T-helper 2 cell treated with Interferon-gamma antibody and Interleukin-4, amounts not matched to agents 100 ng/mL and 5 ng/mL, for 36 hours (primary cell): ENCODE measurements at regions not wholly inside any gene's neighbourhood (a gene's known extent, or its start where the extent isn't known, plus 50 kb on each side); places are given as distances from the start of the nearest gene placed in this dataset.

Source experiments
- intact Hi-C: fragments of 100-400 bp; cut with micrococcal nuclease; formaldehyde crosslinking; loops from one replicate; pipeline ENCODE4 v1.15.1; 2023

DNA sequence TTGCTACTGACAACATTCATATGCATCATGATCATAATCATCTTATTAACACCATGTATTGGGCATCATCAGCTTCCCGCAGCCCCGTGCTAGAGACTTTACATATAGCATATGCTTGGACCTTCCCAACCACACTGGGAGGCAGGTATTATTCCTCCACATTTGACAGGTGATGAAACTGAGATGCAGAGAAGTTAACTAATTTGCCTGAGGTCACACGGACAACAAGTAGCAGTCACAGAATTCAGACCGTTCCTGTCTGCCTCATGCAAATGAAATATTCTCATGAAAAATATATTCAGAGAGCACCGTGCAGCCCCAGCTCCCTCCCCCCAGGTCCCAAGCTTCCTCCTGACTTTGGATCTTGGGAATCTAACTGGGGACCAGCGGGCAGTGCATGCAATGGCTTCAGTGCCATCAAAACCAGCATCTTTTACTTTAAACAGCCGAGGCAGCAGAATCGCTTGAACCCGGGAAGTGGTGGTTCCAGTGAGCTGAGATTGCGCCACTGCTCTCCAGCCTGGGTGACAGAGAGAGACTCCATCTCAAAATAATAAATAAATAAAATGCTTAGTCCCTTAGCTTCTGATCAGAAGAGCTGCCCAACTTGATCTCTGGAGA is 112.2 kb upstream of the GPR26 start:
- intact Hi-C loops = no loop called here

- intact Hi-C loops = no loop called here
These were observed 111.5 kb upstream of the GPR26 start for GRCh38 chr10:123554656-123555055.

GRCh38 chr10:123555616-123556015 is 110.5 kb upstream of the GPR26 start:
- intact Hi-C loops = no loop called here

DNA sequence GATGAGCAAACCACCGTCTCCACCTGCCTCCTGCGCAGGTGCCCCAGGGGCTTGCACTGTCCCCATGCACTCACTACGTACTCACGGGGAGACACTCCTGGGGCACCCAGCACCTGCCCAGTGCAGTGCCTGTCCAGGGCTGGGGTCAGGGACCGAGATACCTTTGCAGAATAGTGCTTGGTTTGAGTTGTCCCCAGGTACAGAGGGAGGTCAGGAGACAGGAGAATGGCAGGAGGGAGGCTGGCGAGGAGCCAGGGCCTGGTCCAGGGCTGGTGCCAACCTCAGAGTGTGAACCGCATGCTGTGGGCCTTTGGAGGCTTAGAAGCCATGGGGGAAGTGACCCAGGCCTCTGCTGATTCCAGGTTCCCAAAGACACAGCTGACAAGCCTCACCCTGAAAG is 110.1 kb upstream of the GPR26 start:
- intact Hi-C loops = no loop called here

DNA sequence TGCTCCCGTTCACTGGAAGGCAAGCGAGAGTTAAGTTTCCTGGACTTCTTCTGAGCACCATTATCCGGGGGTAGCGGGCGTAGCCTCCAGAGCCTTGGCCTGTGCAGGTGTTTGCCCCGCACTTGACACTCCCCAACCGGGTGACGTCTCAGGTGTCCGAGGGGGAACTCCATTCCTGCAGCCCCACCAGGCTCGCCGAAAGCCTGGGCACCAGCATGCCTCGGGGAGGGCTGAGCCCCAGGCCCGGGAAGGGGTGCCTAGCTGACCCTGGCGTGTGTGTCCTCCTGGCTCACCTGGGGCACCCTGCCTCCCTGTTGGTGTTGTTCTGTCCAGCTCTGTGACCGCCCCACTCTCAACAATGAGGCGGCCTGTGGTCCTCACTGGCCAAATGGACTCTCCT is 109.4 kb upstream of the GPR26 start:
- intact Hi-C loops = no loop called here

- intact Hi-C loops = no loop called here
These were observed 108.6 kb upstream of the GPR26 start for GRCh38 chr10:123557366-123558108.

GRCh38 chr10:123558651-123559050 is 107.5 kb upstream of the GPR26 start:
- intact Hi-C loops = loop anchor here (1.0 kb wide), 2 partner anchors 425 to 515 kb away; no protein-coding TSS in a partner anchor

DNA sequence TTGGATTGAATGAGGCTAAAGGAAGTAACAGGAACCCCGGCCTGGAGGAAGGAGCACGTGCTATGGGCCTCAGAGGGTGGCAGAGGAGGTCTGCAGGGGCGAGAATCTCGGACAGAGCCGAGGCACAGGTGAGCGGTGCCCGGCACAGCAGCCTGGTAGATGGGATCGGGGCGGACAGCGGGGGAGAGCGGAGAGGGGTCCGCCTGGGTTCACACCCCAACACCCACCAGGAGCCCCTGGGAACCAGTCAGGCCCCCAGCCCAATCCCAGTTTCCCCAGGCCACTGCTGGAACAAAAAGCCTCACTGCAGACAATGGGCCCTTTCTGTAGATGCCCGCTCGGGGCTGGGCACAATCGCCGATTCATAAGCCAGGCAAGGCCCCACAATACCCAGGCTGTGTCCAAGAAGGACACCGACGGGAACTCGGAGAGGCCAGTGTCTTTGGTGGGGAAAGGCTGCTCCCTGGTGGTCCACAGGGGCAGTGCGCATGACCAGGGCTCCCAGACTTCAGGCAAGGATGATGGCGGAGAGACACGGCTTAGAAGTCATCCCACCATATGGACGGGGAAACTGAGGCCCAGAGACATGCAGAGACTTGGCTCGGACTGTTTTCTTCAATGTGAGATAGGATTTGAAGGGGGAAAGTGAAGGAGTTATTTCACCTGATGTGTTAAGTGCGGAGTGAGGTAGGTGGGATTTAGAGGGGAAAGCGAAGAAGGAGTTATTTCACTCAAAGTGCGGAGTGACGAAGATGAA is 106.9 kb upstream of the GPR26 start:
- intact Hi-C loops = loop anchor here (1.0 kb wide), 2 partner anchors 426 to 516 kb away; no protein-coding TSS in a partner anchor

GRCh38 chr10:123559823-123560092 is 106.4 kb upstream of the GPR26 start:
- intact Hi-C loops = loop anchor here (1.0 kb wide), 2 partner anchors 426 to 516 kb away; no protein-coding TSS in a partner anchor

DNA sequence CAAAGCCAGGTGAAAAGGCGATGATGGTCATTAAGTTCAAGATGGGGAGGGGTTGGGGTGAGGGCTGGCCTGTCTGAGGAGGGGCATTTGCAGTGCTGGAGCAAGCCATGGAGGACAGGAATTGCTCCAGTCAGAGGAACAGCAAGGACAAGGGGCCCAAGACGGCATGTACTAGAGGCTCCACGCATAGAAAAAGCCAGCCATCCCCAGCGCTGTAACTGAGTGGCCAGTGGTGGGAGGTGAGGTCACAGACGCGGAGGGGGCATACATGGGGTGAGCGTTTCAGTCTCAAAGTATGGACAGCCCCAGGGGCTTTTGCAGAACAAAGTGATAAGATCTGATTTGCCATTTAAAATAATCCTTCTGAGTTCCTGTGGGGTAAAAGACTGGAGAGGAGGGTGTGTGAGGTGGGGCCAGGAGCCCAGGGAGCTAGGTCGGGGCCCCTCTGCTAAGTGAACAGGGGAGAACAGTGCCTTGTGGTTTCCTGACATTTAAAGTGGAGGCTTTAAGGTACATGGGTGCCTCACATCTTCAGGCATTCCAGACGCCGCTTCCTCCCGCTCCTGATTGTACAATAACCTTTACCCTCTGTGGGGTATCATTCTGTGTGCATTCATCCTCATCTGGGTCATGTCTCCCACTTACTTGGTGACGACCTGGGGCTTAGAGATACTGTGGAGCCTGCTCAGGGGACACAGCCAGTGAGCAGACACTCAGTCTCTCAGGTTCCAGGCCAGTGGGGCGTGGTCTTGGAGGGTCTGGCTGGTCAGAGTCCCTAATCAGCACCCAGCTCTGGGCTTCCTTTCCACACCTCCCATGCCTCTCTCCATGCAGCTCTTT is 105.6 kb upstream of the GPR26 start:
- intact Hi-C loops = no loop called here

- intact Hi-C loops = no loop called here
These were observed 105.1 kb upstream of the GPR26 start for GRCh38 chr10:123561141-123561440.

DNA sequence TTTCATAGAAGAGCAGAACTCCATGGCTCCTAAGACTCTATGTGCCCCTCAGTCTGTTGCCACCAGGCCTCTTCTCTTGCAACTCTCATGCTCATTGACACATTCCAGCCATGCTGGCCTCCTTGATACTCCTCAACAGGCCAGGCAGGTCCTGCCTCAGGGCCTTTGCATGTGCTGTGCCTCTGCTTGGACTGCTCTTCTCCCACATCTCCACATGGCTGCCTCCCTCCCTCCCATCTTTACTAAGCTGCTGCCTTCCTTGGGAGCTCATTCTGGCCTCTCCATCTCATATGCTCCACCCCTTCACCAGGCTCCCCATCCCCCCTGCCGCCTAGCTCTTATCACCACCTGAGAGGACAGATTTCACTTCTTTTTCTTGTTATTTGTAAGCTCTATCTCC is 103.8 kb upstream of the GPR26 start:
- intact Hi-C loops = no loop called here

DNA sequence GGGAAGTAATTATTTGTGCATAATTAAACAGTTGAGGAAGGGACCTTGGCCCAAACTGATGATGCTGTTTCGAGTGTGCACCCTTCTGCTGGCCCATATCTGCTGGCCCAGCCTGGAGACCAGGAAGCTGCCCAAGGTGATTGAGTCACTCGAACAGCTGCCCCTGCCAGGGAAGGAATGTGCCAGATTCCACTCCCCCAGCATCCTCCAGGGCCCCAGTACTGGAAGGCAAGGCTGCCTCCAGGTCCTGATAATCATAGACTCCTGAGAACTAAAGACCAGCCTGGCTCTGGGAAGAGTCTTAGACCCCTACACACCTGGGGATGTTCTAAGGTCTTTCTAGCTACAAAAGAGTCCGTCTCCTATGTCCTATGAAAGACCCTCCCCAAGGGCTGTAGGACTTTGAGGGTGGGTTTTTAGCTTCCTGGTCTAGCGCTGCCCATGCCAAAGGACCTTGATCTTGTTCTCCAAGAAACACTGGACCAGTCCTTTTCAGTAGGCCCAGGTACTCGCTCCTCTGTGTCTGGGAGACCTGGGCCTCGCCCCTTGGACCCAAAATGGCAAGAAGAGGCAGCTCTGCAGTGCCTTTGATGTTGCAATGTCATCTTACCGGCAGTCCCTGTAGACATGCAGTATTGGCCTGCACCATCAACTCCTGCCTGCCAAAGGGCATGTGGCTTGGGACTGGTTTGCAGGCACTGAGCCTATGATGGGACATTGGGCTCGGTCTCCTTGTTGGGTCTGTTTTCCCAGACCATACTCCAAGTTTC is 103.2 kb upstream of the GPR26 start:
- intact Hi-C loops = no loop called here

- intact Hi-C loops = no loop called here
These were observed 102.6 kb upstream of the GPR26 start for GRCh38 chr10:123563581-123563855.

- intact Hi-C loops = no loop called here
These were observed 102.2 kb upstream of the GPR26 start for GRCh38 chr10:123563994-123564393.

DNA sequence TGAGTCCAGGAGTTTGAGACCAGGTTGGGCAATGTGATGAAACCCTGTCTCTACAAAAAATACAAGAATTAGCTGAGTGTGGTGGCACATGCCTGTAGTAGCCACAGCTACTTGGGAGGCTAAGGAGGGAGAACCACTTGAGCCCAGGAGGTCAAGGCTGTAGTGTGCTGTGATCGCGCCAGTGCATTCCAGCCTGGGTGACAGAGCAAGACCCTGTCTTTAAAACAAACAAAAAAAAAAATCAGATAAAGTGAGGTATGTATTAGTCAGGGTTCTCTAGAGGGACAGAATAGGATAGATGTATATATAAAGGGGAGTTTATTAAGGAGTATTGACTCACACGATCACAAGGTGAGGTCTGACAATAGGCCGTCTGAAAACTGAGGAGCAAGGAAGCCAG is 101.5 kb upstream of the GPR26 start:
- intact Hi-C loops = no loop called here

- intact Hi-C loops = no loop called here
These were observed 100.2 kb upstream of the GPR26 start for GRCh38 chr10:123565691-123566660.

DNA sequence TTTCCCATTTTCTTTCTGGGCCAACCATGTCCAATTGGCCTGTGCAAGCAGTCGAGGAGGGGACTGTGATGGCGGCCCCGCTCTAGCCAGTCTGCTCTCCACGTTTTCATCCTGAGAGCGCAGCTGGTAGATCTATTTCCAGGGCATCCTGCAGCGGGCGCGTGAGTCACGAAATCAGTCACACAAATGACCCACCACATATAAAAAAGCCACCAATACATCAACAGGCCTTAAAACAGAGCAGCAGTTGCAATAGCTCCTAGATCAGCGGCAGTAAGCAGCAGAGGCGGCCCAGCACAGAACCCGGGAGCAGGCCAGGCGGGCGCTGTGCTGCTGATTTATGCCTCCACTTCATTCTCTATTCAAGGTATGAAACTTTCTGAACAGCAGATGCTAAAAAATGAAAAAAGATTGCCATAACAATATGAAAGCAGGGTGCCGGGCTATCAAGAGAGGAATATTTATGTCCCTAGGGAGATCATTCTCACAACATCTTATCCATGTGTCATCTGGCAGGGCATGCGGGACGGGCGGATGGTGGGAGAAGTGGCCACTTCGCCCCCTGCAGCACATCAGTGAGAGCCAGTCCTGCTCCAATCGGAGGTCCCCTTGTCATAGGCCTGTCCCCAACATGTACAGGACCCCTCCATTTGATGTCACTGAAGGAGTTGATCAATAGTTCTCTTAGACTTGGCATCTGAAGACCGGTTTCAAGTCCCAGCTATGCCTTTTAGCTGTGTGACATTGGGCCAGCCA is 98.0 kb upstream of the GPR26 start:
- intact Hi-C loops = no loop called here

- intact Hi-C loops = no loop called here
These were observed 97.4 kb upstream of the GPR26 start for GRCh38 chr10:123568751-123569150.
